GM19463 (cell line): ENCODE measurements at regions not wholly inside any gene's neighbourhood (a gene's known extent, or its start where the extent isn't known, plus 50 kb on each side); places are given as distances from the start of the nearest gene placed in this dataset.

Experiments used
- ATAC-seq: cut with Tn5 transposase; IDR thresholded peaks from one replicate; pipeline ENCODE4 v1.9.1; 2021; ENCODE audit warnings: mild to moderate bottlenecking, moderate library complexity; ENCODE audit not compliant: unreplicated experiment

DNA sequence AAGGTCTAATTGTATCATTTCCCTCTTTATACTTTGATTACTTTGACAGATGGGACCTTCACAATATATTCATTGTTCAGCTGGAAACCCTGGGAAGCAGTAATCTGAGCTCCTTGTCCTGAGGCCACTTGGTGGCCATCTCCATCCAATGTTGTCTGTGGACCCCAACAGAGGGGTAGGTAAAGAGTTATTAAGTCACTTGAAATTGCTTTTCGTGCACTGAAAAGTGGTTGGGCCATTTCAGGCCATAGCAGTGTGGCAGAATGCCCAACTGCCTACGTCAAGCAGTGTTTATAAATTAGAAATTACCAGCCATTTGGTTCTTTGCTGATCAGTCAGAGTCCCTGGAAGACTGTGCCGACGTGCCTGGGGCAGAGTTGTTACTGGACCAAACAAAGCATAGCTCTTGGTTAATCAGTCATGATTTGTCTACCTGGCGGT is 308.3 kb upstream of the USP25 start:
- no peak for ATAC-seq

- no peak for ATAC-seq
Measured at GRCh38 chr21:15421947-15422346, 307.8 kb upstream of the USP25 start.

GRCh38 chr21:15422783-15423182 is 307.0 kb upstream of the USP25 start:
- ATAC-seq = no peak

DNA sequence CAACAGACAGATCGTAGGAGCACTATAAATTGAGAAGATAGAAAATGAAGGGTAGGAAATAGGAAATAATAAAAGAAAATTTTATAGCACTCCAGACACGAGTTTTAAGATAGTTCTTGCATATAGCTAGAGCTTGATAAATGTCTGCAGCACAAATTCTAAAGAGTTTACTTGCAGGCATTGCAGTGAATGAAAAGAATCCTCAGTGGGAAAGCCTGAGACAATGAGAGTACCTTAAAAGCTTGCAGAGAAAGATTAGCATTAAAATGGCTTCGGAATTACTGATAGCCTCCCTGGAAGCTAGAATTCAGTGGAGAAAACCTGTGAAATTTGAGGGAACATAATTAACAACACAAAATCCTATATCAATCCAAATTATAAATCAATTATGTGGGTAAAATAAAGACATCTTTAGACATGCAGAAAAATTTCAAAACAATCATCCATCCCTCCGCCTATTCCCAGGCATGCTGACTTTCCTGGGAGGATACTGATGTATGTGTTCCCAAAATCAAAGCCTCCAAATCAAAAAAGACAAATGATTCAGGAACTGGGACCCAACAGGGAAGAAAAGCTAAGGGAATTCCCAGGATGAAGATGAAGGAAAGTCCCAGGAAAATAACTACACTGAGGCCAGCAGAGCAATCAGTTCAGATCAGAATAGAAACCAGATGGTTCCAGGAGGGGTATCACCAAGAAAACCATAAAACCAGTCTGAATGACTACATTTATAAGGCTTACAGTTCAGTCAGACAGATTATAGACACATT is 305.9 kb upstream of the USP25 start:
- ATAC-seq = no peak

DNA sequence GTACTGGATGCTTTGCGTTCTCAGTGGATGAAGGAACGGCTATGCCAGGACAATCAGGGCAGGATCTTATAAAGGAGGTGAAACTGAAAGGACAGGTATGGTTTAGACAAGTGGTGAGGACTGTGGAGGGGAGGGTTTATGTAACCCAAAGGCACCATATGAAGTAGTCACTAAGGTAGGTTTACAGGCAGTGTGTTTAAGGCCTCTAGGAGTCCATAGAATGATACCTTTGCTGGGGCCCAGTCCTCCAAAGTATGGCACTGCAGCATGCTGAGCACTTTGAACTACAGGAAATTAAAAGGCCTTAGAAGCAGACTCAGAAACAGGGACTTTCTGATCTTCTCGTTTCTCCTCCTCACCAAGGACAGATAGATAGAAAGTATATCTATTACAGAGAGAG is 304.7 kb upstream of the USP25 start:
- ATAC-seq = no peak

DNA sequence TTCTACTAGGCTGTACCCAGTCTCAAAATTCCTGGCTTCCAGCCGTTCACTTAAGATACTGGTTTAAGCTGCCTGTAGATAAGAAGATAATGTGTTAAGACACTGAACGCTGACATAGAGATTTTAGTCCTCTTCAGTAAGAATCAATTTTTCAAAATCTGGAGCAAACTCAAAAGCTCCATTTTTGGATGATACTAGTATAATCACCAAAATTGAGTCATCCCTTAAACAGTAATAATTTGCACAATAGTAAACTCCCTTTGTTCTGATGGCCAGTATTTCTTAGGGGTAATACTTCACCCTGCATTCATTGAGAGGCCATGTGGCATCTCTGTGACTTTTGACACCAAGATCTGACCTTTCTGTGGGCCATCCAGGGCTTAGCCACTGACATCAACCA is 299.8 kb upstream of the USP25 start:
- ATAC-seq = no peak

GRCh38 chr21:15430577-15430976 is 299.2 kb upstream of the USP25 start:
- no peak for ATAC-seq

DNA sequence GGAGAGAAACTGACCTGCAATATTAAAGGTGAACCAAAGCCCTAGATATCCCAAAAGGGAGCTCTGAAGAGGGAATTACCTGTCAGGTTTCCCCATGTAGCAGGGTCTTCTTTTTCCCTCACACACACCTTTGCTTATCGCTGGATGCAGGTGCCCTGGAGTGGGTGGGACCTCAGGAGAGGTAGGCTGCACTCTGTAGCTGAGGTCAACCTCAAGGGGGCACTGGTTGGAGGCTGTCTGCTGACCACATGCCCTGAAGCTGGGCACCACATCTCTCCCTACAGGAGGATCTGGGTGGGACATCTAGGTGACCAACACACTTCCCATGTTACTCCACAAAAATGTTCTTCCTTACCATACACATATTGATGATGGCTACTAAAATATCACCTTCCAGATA is 298.7 kb upstream of the USP25 start:
- no peak for ATAC-seq

GRCh38 chr21:15433091-15433490 is 296.7 kb upstream of the USP25 start:
- no peak for ATAC-seq

DNA sequence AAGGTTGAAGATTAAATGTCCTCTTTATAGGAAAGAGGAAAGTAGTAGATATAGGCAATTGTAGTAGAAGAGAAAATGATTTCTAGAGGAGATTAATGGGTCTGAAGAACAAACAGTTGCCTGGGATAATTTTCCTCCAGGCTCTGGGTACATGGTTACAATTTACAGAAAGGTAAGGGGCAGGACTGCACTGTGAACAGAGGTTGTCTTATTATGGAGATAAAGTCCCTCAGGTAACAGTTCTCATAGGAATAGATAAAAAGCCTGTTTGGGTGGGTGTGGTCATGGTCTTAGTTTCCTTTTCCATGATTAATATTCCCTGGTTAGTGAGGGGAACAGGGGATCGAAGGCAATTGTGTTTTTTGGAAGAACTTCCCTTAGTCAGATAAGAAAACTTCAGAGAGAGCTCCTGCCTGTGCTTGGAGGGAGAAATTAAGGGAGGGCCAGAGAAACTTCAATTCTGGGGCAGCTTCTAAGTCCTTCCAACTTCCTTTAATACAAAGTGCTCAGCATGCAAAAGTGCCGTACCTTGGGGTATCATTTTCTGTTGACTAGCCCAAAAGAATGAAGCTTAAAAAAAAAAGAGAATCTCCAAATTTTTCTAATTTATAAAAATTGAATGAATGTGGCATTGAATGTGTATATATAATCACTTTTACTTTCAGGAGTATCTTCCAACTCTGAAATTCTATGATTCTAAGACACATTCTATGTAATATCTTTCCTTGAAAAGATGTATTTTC is 295.4 kb upstream of the USP25 start:
- ATAC-seq = no peak

DNA sequence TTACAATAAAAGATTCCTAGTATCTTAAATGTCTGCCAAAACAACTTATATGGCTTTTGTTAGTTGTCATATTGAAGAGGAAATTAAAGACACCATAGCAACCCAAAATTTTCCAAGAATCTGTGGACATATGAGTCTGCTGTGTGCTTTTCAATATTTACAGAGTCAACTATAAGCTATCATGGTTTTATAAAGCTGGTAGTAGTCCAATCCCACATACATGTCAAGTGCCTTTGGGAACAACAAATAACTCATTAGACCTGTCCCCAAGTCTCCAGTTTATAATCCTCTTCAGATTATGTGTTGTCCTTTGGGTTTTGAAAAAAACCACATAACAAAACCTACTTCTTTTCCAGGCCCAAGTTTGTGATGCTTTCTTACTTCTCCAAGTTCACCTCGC is 293.8 kb upstream of the USP25 start:
- no peak for ATAC-seq

DNA sequence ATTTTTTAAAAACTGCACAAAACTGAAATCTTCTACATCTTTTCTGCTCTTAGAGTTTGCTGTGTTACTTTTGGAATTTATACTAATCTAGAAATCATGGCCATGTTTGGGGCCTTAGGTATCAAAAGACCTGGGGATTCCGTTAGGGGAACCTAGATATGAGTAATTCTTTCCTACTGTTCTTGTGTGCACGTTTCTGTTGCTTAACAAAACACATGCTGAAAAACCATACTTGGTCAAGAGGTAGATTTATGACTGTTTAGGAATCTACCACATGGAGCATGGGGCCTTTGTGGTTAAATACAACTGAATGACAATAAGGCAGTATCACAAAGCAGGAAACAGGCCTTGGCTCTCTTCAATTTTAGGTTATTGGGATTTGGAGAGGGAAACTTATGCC is 291.9 kb upstream of the USP25 start:
- ATAC-seq = peak; percentile 75

- ATAC-seq = no peak
Measured at GRCh38 chr21:15439726-15440125, 290.1 kb upstream of the USP25 start.

DNA sequence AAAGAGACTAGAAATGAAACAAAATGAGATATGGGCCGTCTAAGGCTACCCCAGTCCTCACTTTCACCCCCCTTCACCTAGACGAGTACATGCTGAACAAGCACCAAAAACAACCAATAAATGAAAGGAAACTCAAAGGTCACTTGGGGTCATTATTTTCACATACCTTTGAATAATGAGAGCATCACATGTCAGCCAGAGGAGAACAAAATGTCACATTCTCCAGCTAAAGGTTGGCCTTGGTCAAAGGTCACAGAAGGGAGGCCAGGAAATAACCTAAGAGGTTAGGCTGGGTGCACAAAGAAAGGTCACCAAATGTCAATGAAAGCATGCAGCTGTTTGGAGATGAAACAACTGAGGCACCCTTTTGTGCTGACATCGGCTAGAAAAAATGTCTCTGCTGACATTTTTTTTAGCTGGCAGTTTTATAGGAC is 288.7 kb upstream of the USP25 start:
- peak; percentile 37 for ATAC-seq

GRCh38 chr21:15441992-15442391 is 287.8 kb upstream of the USP25 start:
- ATAC-seq = no peak

- no peak for ATAC-seq
Measured at GRCh38 chr21:15442743-15443469, 286.9 kb upstream of the USP25 start.

DNA sequence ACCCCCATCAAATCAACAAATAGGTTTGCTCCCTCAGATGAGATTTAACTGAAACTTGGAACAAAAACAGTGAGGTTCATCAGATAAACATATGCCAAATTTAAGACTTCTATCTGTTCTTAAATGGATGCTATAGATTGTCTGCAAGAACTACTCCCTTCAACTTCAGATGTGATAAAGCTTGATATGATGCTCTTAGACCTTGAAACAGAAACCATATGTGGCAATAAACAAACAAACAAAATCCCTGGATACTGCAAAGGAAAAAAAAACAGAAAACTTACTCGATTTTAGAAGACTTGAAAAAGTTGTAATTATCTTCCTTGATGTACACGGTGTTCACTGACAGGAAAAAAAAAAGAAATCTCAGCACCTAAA is 286.1 kb upstream of the USP25 start:
- ATAC-seq = no peak

- ATAC-seq = no peak
Measured at GRCh38 chr21:15444118-15444960, 285.4 kb upstream of the USP25 start.

GRCh38 chr21:15445327-15445726 is 284.5 kb upstream of the USP25 start:
- ATAC-seq = peak; percentile 79

DNA sequence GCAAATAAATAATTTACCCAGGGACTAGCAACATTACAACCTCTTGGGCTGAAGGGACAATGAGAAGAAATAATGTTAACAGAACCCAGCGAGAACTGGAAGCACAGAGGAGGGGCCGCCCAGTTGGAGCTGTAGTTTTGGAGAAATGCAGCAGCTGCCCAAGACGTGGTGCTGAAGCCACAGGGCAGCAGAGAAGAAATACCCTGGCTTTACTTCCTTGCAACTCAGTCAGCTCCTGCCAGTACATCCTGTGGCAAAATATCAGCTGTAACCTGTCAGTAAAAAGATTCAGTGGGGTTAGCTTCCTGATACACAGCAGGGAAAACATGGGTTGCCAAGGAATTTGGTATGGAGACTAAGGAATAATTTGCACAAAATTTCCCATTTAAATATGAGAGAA is 283.6 kb upstream of the USP25 start:
- no peak for ATAC-seq

GRCh38 chr21:15449556-15449955 is 280.2 kb upstream of the USP25 start:
- ATAC-seq = no peak
